Testis (tissue), 2 donors: ENCODE measurements at regions not wholly inside any gene's neighbourhood (a gene's known extent, or its start where the extent isn't known, plus 50 kb on each side); places are given as distances from the start of the nearest gene placed in this dataset.

Experiments used
- POLR2A ChIP-seq: fragments of 450-650 bp; IDR thresholded peaks from one replicate; pipeline ENCODE4 v1.6.1; 2017; ENCODE audit warnings: antibody characterized with exemption, mild to moderate bottlenecking, moderate library complexity
- TF ChIP-seq, protein P1 (sequence below), 3 experiments: fragments of 450-650 bp in 2 of 3; fragments of 200-600 bp in 1 of 3; sonication (generic) in 1 of 3; IDR thresholded peaks; one replicate each; pipeline ENCODE4 v1.5.1; 2016 to 2019; ENCODE audit warnings: antibody characterized with exemption in 3 of 3, mild to moderate bottlenecking in 2 of 3, moderate library complexity in 1 of 3

DNA sequence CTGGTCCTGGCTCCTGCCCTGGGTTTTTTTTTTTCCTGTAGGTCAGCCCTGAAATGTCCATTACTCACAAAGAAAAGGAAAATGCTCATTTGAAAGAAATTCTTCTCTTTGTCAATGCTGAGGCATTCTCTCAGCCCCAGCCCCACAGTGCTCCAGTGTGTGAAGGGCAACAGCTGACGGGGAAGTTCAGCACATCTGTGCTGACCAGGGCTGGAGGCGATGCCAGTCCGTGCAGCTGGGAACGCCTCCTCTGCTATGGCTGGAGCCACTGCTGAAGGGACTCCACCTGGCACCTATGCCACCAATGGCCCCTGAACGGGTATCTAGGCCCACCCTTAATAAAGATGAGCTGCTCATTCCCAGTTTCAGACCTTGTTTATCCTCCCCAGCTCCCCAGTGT is 71.9 kb upstream of the SLCO4A1 start:
- TF ChIP-seq, protein P1, sequence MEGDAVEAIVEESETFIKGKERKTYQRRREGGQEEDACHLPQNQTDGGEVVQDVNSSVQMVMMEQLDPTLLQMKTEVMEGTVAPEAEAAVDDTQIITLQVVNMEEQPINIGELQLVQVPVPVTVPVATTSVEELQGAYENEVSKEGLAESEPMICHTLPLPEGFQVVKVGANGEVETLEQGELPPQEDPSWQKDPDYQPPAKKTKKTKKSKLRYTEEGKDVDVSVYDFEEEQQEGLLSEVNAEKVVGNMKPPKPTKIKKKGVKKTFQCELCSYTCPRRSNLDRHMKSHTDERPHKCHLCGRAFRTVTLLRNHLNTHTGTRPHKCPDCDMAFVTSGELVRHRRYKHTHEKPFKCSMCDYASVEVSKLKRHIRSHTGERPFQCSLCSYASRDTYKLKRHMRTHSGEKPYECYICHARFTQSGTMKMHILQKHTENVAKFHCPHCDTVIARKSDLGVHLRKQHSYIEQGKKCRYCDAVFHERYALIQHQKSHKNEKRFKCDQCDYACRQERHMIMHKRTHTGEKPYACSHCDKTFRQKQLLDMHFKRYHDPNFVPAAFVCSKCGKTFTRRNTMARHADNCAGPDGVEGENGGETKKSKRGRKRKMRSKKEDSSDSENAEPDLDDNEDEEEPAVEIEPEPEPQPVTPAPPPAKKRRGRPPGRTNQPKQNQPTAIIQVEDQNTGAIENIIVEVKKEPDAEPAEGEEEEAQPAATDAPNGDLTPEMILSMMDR (IDR thresholded peaks at IDR 0.05) = no peak
- TF ChIP-seq POLR2A = no peak
